GM19043 (cell line): ENCODE measurements at regions not wholly inside any gene's neighbourhood (a gene's known extent, or its start where the extent isn't known, plus 50 kb on each side); places are given as distances from the start of the nearest gene placed in this dataset.

ENCODE experiments used
- ATAC-seq: cut with Tn5 transposase; IDR thresholded peaks from one replicate; pipeline ENCODE4 v1.9.1; 2021; ENCODE audit warnings: low read depth; ENCODE audit not compliant: unreplicated experiment

DNA sequence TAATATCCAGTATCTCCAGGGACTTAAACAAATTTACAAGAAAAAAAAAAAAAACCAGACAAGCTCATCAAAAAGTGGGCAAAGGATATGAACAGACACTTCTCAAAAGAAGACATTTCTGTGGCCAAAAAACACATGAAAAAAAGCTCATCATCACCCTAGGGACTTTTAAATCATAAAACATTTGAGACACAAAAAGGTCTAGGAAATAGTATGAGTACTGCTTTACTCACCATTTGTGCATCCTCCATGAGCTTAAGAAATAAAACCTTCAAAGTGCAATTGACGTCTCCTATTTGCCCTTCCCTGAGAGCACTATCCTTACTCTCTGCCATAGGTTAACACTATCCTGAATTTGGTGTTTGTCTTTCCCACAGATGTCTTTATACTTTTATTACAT is 193.7 kb upstream of the NREP start:
- ATAC-seq, result no peak

DNA sequence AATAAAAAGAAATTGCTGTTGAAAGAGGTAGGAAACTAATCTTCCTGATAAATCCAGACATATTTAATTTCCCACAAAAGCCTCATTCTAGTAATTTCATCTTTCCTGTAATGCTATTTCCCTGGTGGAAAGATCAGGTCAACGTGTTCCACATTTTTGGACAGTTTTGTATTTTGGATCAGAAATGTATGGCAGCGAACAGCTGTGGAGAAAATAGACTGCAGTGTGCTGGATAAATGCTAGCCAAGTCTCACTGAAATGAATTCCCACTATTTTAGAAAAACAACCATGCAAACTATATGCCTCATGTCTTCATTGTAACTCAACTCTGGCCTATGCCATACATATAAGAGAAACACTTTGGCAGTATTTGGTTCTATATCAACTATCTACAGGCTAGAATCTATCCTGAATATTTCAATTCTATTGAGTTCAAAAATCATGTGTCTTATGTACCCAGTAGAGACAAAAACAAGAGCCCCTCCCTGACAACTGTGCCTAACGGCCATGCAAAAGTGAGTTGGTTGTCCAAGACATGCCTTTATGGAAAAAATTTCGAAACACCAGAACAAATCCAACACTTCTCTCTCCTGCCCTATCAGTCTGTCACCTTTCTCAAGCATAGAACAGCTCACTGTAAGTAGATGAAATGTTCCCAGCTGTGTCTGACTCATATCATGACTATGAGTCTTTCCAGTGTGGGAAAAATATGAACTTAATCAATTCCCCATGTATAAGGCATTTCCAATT is 191.3 kb upstream of the NREP start:
- ATAC-seq, result no peak

DNA sequence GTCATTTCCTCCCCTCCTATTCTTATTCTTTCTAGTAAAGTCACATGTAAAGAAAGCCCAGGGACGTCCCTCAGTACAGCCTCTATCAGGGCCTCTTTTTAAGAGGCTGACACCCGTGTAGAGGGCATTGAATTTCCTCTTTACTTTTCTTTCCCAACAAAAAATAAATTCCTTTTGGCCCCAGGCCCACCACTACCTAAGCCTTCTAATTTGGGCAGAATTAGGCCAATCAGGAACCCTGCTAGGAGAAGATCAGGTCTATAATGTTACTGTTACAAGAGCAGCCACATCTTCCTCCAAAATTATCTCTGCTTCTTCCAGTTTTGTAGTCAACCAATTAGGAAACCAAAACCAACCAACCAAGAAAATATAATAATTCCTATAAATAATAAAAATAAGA is 189.6 kb upstream of the NREP start:
- no peak for ATAC-seq

DNA sequence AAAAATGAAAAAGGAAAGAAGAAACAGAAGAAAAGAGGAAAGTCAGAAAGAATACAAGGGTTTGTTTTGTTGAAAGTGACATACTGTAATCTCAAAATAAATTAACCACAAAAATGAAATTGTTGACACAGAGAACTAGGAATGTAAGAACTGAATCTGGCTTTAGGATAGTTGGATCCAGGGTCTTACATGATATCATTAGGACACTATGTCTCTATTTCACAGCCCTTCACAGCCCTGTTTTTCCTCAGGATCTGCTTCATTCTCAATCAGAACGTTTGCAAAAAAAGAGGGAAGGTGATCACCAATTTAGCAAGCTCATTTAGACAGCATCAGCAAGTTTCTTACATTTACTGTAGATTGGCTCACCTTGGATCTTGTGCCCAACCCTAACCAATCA is 188.5 kb upstream of the NREP start:
- ATAC-seq, result no peak

DNA sequence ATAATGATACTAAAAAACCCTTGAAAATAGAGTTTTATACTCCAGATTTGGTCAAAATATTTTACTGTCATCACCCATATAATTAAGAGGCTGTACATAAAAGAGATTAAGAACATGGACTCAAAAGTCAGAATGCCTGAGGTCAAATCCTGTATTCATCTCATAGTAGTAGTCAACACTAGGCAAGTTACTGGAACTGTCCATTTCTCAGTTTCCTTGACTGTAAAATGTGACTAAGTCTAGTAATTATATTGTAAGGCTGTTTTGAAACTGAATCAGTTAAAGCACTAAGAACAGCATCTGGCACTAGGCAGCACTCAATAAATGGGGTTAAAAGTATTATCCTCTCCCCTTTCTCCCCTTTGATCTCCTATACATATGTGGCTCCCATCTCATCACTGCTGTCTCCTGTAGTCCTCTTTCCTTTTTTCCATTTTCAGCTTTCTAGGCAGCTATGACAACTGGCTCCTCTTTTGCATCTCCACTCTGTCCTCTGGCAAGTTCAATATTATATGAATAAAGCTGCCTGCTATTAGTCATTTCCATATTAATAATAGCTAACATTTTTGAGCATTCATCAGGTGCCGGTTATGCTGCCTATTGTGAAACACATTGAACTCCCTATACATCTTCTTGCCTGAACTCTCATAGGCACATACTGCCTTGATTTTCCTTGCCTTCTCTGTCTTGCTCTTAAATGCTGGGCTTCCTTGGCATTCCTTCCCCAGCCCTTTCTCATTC is 185.8 kb upstream of the NREP start:
- no peak for ATAC-seq

DNA sequence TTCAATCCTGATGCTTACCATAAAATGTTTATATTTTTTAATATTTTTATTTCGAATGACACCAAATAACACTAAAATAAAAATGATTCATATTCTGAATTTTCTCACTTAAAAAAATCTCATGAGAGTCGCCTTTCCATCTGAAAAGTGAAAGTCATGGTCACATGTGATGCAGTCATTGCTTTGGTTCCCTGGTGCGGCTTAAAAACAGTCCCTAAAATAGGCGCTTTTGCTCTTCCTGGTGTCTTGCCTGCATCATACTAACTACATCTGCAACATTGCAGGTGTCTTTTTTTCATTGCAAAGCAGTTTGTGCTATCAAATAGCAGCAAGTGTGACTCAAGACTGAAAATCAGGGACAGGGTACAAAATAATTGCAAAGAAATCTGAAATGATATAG is 185.2 kb upstream of the NREP start:
- no peak for ATAC-seq

DNA sequence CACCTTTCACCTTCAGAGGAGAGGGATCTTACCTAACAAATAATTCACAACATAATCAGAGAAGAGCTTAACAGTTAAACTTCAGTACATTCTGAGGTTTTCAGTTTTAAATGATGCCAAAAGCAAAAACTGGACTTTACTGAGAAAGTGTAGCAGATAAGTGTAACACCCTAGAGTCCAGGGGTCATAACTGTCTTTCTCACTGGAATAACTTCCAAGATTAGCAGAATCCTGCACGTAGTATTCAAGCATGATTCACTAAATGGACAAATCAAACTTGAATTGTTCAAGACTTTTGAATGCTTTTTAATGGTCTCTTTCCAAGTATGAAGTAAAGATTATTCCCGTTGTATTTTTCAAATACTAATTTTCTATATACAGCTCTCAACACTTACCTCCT is 180.1 kb upstream of the NREP start:
- no peak for ATAC-seq

DNA sequence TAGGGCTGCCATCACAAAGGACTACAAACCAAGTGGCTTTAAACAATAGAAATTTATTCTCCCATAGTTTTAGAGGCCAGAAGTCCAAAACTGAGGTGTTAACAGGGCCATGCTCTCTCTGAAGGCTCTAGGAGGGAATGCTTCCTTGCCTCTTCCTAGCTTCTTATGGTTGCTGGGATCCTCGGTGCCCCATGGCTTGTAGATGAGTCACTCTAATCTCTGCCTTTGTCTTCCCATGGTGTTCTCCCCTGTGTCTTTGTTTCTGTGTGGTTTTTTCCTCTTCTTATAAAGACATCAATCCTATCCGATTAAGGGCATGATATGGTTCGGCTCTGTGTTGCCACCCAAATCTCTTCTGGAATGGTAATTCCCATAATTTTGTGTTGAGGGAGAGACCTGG is 178.8 kb upstream of the NREP start:
- no peak for ATAC-seq

DNA sequence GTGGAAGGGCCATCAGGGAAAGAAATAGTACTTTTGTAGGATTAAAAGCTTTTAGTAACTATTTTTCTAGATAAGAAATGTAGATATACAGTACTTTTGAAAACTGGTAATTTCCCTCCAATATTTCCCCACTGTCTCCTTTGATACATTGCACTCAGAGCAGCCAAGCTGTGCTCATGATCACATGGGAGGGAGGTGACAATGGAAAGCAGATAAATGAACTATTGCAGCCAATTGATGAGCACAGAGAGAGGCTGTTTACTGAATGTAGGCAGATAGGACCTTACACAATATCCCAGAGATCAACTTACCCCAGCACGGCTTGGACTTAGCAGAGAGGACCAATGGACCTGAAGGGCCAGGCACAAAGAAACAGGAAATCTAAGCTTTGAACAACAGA is 178.0 kb upstream of the NREP start:
- ATAC-seq, result no peak

DNA sequence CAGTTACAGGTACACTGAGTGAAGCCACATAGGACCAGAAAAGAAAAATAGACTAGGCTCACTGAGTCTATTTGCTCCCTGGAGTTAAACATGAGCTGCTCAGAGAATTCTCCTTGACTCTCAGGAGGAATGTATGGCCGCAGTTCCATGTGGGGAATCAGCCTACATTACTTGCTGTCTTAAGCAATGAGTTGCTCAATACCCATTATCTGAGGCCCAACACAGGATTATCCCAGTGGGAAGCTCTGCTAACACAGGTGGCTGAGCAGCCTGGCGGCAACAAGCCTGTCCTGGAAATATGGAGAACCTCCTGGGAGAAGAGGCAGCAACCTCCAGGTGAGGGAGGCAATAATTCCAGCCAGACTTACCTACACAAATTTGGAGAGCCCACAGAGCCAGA is 177.5 kb upstream of the NREP start:
- ATAC-seq, result no peak

DNA sequence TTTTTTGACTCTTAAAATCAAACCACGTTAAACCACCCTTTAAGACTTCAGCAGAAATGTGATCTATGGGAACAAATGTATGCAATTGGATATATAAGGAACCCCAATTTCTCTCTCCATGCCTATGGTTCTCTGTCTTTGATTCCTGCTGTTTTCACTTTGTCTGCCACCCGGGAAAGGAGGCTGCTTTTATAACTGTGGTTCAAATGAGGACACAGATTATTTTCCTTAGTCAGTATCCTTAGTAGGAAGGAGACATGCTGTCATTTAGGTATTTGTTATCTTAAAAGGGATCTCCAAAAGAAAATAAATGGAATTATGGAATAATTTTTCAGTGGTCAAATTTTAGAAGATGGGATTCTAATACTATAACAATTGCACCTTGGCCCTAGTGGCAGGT is 176.1 kb upstream of the NREP start:
- ATAC-seq, result no peak

DNA sequence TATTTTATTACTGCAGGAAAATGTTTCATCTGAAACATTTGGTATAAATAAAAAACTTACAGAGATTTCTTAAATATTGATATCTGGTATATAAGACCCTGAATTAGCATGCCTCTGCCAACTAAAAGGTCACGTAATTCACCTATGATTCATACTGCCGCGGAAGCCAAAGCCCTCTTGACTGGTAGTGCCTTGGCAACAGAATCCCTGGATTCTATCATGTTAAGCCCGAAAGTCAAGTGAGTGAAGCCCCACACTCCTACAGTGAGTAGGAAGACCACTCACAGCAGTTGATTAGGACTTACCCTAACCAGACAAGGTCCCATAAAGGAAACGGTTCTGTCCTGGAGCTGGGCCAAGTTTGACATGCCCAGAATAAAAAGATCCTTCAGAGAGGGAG is 175.6 kb upstream of the NREP start:
- ATAC-seq, result no peak

DNA sequence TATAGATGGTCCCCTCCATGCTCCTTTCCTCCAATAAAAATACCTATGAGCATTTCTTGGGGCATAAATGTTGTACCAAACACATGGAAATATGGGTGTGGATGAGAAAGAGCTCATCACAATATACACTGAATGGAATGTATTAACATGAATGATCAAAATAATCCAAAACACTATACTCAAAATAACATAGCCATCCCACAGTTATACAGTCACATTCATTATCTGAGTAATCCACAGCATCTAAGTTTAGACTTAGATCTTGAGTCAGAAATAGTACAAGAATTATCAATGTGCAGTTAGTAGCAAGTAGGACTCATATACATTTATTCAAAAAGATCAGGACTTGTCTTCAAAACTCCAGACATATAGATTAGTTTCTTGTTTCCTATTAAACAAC is 175.2 kb upstream of the NREP start:
- ATAC-seq, result no peak

DNA sequence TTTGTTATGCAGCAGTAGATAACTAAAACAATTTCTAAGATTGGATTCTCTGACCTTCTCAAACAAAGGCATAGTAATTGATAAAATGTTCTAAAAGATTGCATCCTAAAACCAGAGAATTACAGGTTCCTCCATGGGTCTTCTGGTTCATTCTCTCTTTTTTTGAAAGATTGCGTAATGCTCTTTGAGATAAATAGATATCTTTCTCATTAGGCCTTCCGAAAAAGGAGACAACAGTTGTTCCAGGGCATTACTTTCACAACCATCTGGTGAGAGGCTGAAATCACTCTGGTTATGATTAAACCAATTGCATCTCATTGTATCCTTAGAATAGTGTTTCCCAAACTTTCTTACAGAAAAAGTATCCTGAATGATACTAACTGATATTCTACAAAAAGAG is 174.7 kb upstream of the NREP start:
- no peak for ATAC-seq

DNA sequence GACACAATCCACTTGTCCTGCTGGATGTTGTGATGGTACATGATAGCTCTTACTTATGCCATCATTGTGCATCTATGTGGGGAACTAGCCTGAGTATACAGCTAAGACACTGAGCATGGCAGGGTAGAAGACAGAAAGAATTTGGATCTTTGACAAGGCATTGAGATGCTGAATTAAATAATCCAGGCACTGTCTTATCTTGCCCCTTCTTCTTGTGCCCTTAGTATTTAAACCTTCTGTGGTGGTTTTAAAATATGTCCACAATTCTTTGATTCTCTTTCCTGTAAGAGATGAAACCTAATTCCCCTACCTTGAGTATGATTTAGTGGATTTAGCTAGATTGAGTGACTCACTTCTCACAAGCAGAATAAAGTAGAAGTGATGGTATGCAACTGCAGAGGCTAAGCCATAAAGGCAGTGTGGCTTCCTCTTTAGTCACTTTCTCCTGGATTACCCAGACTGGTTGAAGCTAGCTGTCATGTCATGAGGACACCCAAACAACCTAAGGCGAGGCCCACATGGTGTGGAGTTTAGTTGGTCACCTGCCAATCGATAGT is 174.0 kb upstream of the NREP start:
- ATAC-seq, result no peak

DNA sequence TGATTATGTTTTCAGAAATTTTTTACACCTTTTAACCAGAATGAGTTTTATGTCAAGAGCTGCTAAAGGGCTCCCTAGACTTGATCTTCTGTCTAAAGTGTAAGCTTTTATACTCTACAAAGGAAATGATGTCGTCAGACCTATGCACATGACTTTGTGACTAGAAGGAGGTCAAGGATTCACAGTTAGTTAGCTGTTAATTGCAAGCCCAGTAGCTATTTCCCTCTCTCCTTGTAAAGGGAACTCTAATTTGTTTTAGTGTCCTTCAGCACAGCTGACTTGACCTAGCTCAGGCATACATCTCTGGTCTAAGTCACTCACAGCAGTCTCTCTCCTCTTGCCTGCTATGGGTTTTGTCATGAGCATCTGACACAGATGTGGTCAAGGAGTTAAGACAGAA is 173.5 kb upstream of the NREP start:
- no peak for ATAC-seq

DNA sequence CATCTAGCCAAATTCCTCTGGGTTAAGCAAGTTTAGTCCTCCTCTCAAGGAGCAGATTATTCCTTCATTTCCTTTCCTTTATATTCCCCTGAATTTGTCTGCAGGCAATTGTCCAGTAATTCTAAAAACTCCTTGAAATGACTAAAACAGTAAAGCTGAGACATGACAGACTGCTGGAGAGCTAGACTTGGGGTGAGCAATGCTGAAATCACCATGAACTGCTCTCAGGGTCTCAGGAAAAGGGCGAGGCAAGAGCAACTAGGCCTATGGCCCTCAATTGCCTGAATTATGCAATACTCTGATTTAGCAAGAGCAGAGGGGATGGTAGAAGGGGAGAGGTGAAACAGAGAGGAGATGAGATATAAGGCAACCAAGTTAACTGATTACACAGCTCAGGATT is 172.9 kb upstream of the NREP start:
- ATAC-seq, result no peak

DNA sequence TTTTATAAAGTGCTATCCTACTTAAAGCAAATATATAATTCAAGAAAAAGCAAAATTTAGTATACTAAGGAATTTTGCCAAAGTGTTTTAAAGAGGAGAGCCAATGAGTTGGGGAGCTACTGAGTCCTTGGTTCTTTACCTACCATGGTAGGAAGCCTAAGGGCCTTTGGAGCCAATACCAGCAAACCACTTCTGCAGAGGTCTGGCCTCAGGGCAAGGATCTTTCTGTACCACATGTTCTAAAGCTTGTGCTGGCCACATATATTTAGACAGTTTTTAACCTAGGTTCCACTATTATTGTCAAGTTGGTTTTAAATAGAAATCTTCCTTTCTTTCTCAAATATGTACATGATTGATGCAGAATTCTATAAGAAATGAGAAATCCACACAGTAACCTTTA is 172.3 kb upstream of the NREP start:
- ATAC-seq, result no peak

DNA sequence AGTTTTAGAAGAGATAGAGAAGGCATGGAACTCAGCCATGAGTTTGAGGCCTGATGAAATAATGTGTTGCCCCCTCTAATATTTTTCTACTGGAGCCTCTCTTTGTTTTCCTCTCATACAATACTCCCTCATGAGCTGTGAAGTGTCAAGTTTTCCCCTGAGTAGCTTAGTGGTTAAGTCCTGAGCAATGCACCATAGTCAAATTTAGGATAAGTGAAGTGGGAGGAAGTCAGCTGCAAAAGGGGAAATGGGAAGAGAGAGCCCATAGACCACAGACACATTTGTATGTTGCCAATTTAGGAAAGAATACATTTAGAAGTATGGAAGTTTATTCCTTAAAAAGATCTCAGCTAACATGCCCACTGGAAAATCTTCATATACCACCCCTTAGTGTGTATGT is 171.5 kb upstream of the NREP start:
- ATAC-seq, result no peak

DNA sequence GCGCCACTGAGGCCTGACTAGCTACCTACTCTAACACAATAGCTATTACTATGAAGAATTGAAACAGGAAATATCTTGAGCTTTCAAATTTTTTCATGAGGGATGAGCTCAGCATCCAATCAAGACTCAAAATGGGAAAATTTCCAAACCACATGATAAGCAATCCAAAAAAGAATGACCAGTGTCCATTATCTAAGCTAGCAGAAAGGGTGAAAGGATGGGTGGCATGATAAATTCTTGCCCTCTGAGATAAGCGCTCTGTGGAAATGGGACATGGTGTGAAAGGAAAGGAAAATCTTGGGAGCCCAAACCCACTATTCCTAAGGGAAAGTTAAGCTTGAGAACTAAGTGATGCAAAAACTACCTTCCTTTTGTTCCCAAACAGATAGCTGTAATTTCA is 170.2 kb upstream of the NREP start:
- ATAC-seq, result no peak

DNA sequence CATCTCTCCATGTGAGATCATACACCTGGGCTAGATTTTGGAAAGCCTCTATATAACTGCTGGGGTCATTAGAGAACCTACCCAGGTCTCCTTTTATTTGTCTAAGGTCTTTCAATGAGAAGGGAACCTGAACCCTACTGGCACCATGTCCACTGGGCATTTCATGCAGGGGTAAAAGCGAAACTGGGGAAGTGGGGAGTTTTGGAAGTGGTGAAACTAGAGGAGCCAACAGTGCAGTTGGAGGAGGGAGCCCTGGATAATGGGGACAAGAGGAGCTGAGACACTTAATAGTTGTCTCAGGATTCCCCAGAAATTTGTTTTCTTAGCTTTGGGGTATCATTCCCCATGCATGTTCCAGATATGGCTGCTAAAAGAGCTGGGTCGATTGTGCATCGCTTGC is 169.0 kb upstream of the NREP start:
- ATAC-seq, result no peak

DNA sequence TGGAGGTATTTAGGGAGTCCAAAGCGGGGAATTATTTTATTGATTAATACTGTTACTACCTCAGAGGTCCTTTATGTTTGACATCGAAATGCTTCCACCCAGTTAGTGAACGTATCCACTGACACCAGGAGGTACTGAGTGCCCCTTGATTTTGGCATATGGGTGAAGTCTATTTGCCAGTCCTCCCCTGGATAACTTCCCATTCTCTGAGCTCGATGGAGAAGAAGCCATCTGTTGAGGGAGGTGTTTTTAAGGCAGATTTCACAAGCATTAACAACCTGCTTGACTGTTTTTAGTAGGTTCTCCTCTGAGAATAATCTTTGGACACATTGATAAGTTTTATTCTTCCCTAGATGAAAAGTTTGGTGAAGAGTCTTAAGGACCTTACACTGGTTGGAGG is 165.3 kb upstream of the NREP start:
- no peak for ATAC-seq
